ENCODE measurements at regions not wholly inside any gene's neighbourhood (a gene's known extent, or its start where the extent isn't known, plus 50 kb on each side); places are given as distances from the start of the nearest gene placed in this dataset.

GRCh38 chr13:33908116-33908515 lies 90.2 kb downstream of the RFC3 start:
- no peak for DNase-seq
- Histone ChIP-seq H3K4me2 (ENCODE audit: low read depth, low read length) (no peak overlapping the region), H3K9ac (ENCODE audit: low read depth, low read length) (no peak overlapping the region), H2AK5ac (ENCODE audit: low read depth, low read length) (no peak overlapping the region), H3K9me1 (ENCODE audit: insufficient read depth, low read length) (no peaks in the 10 kb centered on the region), H3K27me3 (ENCODE audit: control insufficient read depth, insufficient read depth, low read length) (no peaks in the 10 kb centered on the region), H2AK9ac (replicated peaks; ENCODE audit: low read depth, low read length, poor library complexity) (no peak overlapping the region), H3K56ac (ENCODE audit: extremely low read depth, insufficient read depth, low read length) (no peak overlapping the region), H3K4ac (ENCODE audit: low read depth, low read length) (no peak overlapping the region), H3K9me3 (ENCODE audit: control insufficient read depth, insufficient read depth, low read length) (no peaks in the 10 kb centered on the region), H3K36me3 (ENCODE audit: control insufficient read depth, insufficient read depth, low read length) (no peaks in the 10 kb centered on the region), H4K5ac (ENCODE audit: low read depth, low read length) (no peak overlapping the region), H2BK20ac (ENCODE audit: low read depth, low read length) (no peak overlapping the region), H4K91ac (ENCODE audit: insufficient read depth, low read depth, low read length) (no peak overlapping the region), H2AFZ (replicated peaks; ENCODE audit: low read length, poor library complexity) (no peak overlapping the region), H2BK120ac (ENCODE audit: low read depth, low read length) (no peak overlapping the region), H3K79me1 (ENCODE audit: low read depth in 1 of 2, low read length in 2 of 2) (no peaks in the 10 kb centered on the region), H2BK15ac (ENCODE audit: low read depth, low read length) (no peak overlapping the region), H3K23ac (ENCODE audit: low read depth, low read length) (no peak overlapping the region), H3K14ac (replicated peaks; ENCODE audit: low read depth, low read length) (no peak overlapping the region), H3K18ac (ENCODE audit: low read depth, low read length) (no peak overlapping the region), H3K4me1 (ENCODE audit: control insufficient read depth, insufficient read depth, low read length) (no peaks in the 10 kb centered on the region), H3K4me3 (ENCODE audit: insufficient read depth, low read depth, low read length) (no peak overlapping the region), H4K20me1 (ENCODE audit: insufficient read depth, low read length) (no peaks in the 10 kb centered on the region), H3K27ac (ENCODE audit: insufficient read depth, low read length) (no peak overlapping the region), H4K8ac (ENCODE audit: low read depth in 2 of 2, low read length in 2 of 2) (no peak overlapping the region), H2BK5ac (ENCODE audit: low read depth, low read length, poor library complexity, severe bottlenecking) (no peak overlapping the region)
- in situ Hi-C loops (cut with MboI; ENCODE audit: low sequenced_read_pairs) (no loop called here), intact Hi-C loops (cut with micrococcal nuclease) (no loop called here), dilution Hi-C loops (cut with HindIII; ENCODE audit: low sequenced_read_pairs, unreplicated experiment) (no loop called here)
- TF ChIP-seq BHLHE40 (IDR thresholded peaks at IDR 0.05; ENCODE audit: low read depth, low read length) = no peak
- no peak for TF ChIP-seq USF2 (IDR thresholded peaks at IDR 0.05; ENCODE audit: low read depth, low read length)
- TF ChIP-seq NFE2L2 (IDR thresholded peaks at IDR 0.05; ENCODE audit: low read depth, low read length) = no peak
- no peak for TF ChIP-seq MXI1 (IDR thresholded peaks at IDR 0.05; ENCODE audit: borderline replicate concordance, low read depth, low read length)
- TF ChIP-seq CHD1 (IDR thresholded peaks at IDR 0.05; ENCODE audit: low read depth, low read length) = no peak
- TF ChIP-seq CEBPB (IDR thresholded peaks at IDR 0.05; ENCODE audit: low read depth, low read length) = no peak
- TF ChIP-seq SMC3 (IDR thresholded peaks at IDR 0.05; ENCODE audit: low read depth, low read length) = no peak
- TF ChIP-seq RFX5 (IDR thresholded peaks at IDR 0.05; ENCODE audit: low read depth, low read length) = no peak
- TF ChIP-seq ELK1 (IDR thresholded peaks at IDR 0.05; ENCODE audit: borderline replicate concordance, low read depth, low read length) = no peak
- TF ChIP-seq FOS (IDR thresholded peaks at IDR 0.05; ENCODE audit: low read depth, low read length) = no peak
- BruUV-seq (replicated peaks) = no TSS peak
- ATAC-seq (ENCODE audit: low read depth) = no peak
- no CpG with 5 or more reads among the region's 1 CpG for whole genome bisulfite sequencing, 2 experiments (ENCODE audit: extremely low coverage in 2 of 2, insufficient read length in 1 of 2)
- CTCF ChIA-PET = no interaction called here
- POLR2A ChIA-PET (ENCODE audit: unreplicated experiment) = no interaction called here

Measured in IMR-90 (cell line).